Calu3 (cell line): ENCODE measurements at regions not wholly inside any gene's neighbourhood (a gene's known extent, or its start where the extent isn't known, plus 50 kb on each side); places are given as distances from the start of the nearest gene placed in this dataset.
"Not testable (repeated sequence)": the region's sequence is repeated elsewhere in the genome, so short reads cannot be mapped to it uniquely, and the experiment has no call there.

Source experiments
- BruUV-seq: library from RNA; stranded (reverse); fragments of 400-500 nt; replicated peaks from 2 replicates; lab custom pipeline; 2021; lab: Mats Ljungman, UMichigan
- CTCF ChIA-PET: fragments of 300-600 bp; sonication (Branson Sonifier 250); formaldehyde crosslinking; loops from one replicate; lab custom pipeline; 2022; ENCODE audit warnings: antibody characterized with exemption; lab: Charles Lee
- DNase-seq: peaks from one replicate; pipeline ENCODE4 v3.0.0; 2022
- H3K27ac Mint-ChIP-seq: one replicate; pipeline ENCODE4 v1.8.0; 2022; ENCODE audit warnings: mixed read lengths; ENCODE audit not compliant: unreplicated experiment
- H3K27me3 Mint-ChIP-seq: one replicate; pipeline ENCODE4 v1.8.0; 2022; ENCODE audit warnings: mixed read lengths; ENCODE audit not compliant: unreplicated experiment
- H3K36me3 Mint-ChIP-seq: one replicate; pipeline ENCODE4 v1.8.0; 2022; ENCODE audit warnings: mild to moderate bottlenecking, moderate library complexity, mixed read lengths; ENCODE audit not compliant: insufficient read depth, unreplicated experiment
- H3K4me1 Mint-ChIP-seq: one replicate; pipeline ENCODE4 v1.8.0; 2022; ENCODE audit warnings: mild to moderate bottlenecking, low read depth, mixed read lengths; ENCODE audit not compliant: unreplicated experiment
- H3K4me3 Mint-ChIP-seq: one replicate; pipeline ENCODE4 v1.8.0; 2022; ENCODE audit warnings: mild to moderate bottlenecking, low read depth, moderate library complexity, mixed read lengths; ENCODE audit not compliant: unreplicated experiment
- H3K9me3 Mint-ChIP-seq: one replicate; pipeline ENCODE4 v1.8.0; 2022; ENCODE audit warnings: low read depth, mixed read lengths; ENCODE audit not compliant: unreplicated experiment
- intact Hi-C: fragments of 100-400 bp; cut with micrococcal nuclease; formaldehyde crosslinking; loops from one replicate; pipeline ENCODE4 v1.10.0; 2022; ENCODE audit not compliant: unreplicated experiment
- TF ChIP-seq, protein P1 (sequence below): fragments of 200-600 bp; IDR thresholded peaks from one replicate; pipeline ENCODE4 v1.8.0; 2022; ENCODE audit warnings: antibody characterized with exemption; ENCODE audit not compliant: unreplicated experiment

DNA sequence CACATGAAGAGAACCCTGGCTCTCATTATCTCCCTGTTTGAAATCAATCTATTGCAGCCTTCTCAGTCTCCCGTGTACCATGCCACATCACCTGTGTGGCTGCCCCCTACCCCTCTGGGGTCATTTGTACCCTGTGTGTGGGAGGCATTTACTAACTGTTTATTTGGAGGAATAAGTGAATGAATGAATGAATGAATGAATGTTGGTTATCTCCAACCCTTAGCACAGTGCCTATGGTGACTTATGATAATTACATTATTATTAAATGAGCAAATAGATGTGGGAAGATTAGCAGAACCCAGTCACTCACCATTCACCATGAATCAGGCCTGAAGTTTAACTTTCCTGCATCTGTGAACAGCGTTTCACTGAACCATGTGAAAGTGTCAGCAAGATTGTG lies 560.8 kb downstream of the MATN1 start:
- BruUV-seq: no TSS peak
- CTCF ChIA-PET: no interaction called here
- Mint-ChIP-seq H3K27me3 (peaks cover 99% of the 10 kb centered on the region), H3K4me3 (no peak overlapping the region), H3K27ac (no peak overlapping the region), H3K36me3 (no peaks in the 10 kb centered on the region), H3K4me1 (no peaks in the 10 kb centered on the region), H3K9me3 (no peaks in the 10 kb centered on the region)
- TF ChIP-seq, protein P1, sequence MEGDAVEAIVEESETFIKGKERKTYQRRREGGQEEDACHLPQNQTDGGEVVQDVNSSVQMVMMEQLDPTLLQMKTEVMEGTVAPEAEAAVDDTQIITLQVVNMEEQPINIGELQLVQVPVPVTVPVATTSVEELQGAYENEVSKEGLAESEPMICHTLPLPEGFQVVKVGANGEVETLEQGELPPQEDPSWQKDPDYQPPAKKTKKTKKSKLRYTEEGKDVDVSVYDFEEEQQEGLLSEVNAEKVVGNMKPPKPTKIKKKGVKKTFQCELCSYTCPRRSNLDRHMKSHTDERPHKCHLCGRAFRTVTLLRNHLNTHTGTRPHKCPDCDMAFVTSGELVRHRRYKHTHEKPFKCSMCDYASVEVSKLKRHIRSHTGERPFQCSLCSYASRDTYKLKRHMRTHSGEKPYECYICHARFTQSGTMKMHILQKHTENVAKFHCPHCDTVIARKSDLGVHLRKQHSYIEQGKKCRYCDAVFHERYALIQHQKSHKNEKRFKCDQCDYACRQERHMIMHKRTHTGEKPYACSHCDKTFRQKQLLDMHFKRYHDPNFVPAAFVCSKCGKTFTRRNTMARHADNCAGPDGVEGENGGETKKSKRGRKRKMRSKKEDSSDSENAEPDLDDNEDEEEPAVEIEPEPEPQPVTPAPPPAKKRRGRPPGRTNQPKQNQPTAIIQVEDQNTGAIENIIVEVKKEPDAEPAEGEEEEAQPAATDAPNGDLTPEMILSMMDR: no peak
- DNase-seq: no peak
- intact Hi-C loops: no loop called here

DNA sequence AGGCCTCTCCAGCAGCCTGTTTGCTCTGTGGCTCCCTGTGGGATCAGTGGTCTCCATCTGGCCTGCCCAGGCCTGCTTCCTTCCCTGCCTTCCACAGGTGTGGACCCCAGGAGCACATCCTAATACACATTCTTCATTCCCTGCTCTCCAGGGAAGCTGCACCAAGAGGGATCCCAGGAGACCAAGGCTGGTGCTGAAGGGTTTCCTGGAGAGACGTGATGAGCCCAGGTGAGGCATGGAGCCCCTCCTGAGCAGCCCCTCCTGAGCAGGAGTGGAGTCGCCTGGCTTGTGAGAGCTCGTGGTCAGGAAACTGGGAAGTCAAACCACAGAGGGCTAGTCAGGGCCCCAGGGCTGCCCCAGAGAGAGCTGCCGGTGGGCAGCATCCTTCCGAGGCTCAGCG lies 561.4 kb downstream of the MATN1 start:
- CTCF ChIA-PET: no interaction called here

DNA sequence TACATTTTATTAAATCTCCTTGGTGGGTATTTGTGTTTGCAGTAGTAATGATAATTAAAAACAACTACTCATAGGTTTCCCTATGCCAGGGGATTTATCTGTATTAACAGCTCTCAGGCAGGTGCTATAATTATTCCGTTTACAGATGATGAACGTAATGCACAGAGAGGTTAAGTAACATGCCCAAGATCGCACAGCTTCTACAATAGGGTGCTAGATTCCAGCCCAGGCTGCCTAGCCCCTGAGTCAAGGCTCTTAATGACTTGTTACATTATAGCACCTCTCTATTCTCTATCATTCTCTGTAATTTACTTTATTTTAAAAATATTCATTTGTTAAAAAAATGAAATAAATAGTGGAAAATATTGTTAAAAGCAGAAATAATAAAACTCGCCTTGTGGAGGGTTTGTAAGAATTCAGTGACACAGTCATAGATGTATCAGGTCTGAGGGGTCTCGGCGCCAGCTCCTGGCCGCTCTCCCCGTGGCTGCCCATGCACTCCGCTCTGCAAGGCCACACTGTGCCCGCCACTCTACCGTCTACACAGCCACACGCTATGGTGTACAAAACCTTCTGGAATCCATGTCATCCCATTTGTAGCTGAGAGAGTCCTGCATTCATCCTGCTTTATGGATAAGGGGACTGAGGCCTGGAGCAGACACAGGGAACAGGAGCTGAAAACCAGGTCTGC lies 562.2 kb downstream of the MATN1 start:
- Mint-ChIP-seq H3K4me3 (no peak overlapping the region), H3K4me1 (no peaks in the 10 kb centered on the region), H3K27ac (no peak overlapping the region), H3K9me3 (no peaks in the 10 kb centered on the region), H3K36me3 (no peaks in the 10 kb centered on the region), H3K27me3 (peaks cover 98% of the 10 kb centered on the region)
- TF ChIP-seq, protein P1: no peak
- DNase-seq: no peak
- no TSS peak for BruUV-seq
- CTCF ChIA-PET: no interaction called here
- intact Hi-C loops: no loop called here

More for the DNA sequence above, 561.4 kb downstream of the MATN1 start:
- no peak for DNase-seq
- intact Hi-C loops: no loop called here
- Mint-ChIP-seq H3K27ac (no peak overlapping the region), H3K4me3 (no peak overlapping the region), H3K9me3 (no peaks in the 10 kb centered on the region), H3K27me3 (peaks cover 99% of the 10 kb centered on the region), H3K36me3 (no peaks in the 10 kb centered on the region), H3K4me1 (no peaks in the 10 kb centered on the region)
- no TSS peak for BruUV-seq
- TF ChIP-seq, protein P1: no peak

DNA sequence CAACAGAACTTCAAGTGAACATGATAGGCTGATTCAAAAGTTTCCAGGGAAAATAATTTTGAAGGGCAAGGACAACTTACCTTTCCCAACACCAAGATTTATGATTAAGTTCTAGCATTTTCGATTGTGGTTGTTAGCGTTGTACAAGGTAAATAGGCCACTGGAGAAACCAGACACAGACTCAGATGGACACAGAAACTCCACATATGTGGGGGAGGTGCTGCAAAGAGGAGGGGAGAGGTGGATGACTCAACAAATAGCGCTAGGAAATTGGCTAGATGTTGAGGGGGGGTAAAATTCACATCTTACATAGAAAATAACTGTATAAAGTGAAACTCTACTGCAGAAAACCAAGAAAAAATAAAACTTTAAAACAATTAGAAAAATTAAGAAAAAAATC lies 564.4 kb downstream of the MATN1 start:
- Mint-ChIP-seq H3K27me3 (peaks cover 87% of the 10 kb centered on the region), H3K4me1 (no peaks in the 10 kb centered on the region), H3K4me3 (no peak overlapping the region), H3K9me3 (peaks cover 3% of the 10 kb centered on the region), H3K36me3 (no peaks in the 10 kb centered on the region), H3K27ac (no peak overlapping the region)
- TF ChIP-seq, protein P1: no peak
- BruUV-seq: no TSS peak
- no peak for DNase-seq
- intact Hi-C loops: no loop called here
- CTCF ChIA-PET: no interaction called here

DNA sequence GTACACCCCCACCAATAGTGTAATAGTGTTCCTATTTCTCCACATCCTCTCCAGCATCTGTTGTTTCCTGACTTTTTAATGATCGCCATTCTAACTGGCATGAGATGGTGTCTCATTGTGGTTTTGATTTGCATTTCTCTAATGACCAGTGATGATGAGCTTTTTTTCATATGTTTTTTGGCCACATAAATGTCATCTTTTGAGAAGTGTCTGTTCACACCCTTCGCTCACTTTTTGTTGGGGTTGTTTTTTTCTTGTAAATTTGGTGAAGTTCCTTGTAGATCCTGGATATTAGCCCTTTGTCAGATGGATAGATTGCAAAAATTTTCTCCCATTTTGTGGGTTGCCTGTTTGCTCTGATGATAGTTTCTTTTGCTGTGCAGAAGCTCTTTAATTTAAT lies 567.7 kb downstream of the MATN1 start:
- H3K9me3 Mint-ChIP-seq, H3K4me1 Mint-ChIP-seq, H3K4me3 Mint-ChIP-seq, H3K27ac Mint-ChIP-seq, BruUV-seq, DNase-seq, CTCF ChIA-PET, H3K36me3 Mint-ChIP-seq, intact Hi-C loops: not testable (repeated sequence)
- H3K27me3 Mint-ChIP-seq: peaks cover 57% of the 10 kb centered on the region

DNA sequence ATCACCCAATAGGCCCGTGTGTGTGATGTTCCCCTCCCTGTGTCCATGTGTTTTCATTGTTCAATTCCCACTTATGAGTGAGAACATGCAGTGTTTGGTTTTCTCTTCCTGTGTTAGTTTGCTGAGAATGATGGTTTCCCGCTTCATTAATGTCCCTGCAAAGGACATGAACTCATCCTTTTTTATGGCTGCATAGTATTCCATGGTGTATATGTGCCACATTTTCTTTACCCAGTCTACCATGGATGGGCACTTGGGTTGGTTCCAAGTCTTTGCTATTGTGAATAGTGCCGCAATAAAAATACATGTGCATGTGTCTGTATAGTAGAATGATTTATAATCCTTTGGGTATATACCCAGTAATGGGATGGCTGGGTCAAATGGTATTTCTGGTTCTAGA lies 568.1 kb downstream of the MATN1 start:
- H3K27me3 Mint-ChIP-seq: peaks cover 53% of the 10 kb centered on the region
- H3K36me3 Mint-ChIP-seq, CTCF ChIA-PET, intact Hi-C loops, H3K9me3 Mint-ChIP-seq, DNase-seq, H3K4me3 Mint-ChIP-seq, H3K4me1 Mint-ChIP-seq, BruUV-seq, H3K27ac Mint-ChIP-seq: not testable (repeated sequence)
